OCI-LY1 (cell line): ENCODE measurements at regions not wholly inside any gene's neighbourhood (a gene's known extent, or its start where the extent isn't known, plus 50 kb on each side); places are given as distances from the start of the nearest gene placed in this dataset.

Experiments used
- H2AFZ ChIP-seq: fragments of 200-600 bp; sonication (generic), shearing (Covaris generic); 2 replicates; pipeline ENCODE4 v1.6.0; 2014; ENCODE audit warnings: antibody characterized with exemption, mild to moderate bottlenecking, low read length
- H3F3A ChIP-seq: fragments of 200-600 bp; sonication (generic), shearing (Covaris generic); 2 replicates; pipeline ENCODE4 v1.6.0; 2014; ENCODE audit warnings: mild to moderate bottlenecking, antibody characterized with exemption, low read length, moderate library complexity; ENCODE audit not compliant: insufficient read depth
- H3K27ac ChIP-seq: fragments of 200-600 bp; sonication (generic); 2 replicates; pipeline ENCODE4 v1.5.1; 2014; ENCODE audit warnings: low read length, mixed run types, mild to moderate bottlenecking, low read depth; ENCODE audit not compliant: poor library complexity, severe bottlenecking
- H3K27me3 ChIP-seq: fragments of 200-600 bp; sonication (generic); 2 replicates; pipeline ENCODE4 v1.6.0; 2014; ENCODE audit warnings: antibody characterized with exemption, mild to moderate bottlenecking, low read length, moderate library complexity; ENCODE audit not compliant: insufficient read depth
- H3K36me3 ChIP-seq: fragments of 200-600 bp; sonication (generic); 2 replicates; pipeline ENCODE4 v1.6.1; 2014; ENCODE audit warnings: mild to moderate bottlenecking, antibody characterized with exemption, low read length, moderate library complexity, mixed read lengths; ENCODE audit not compliant: insufficient read depth
- H3K4me1 ChIP-seq: fragments of 200-600 bp; sonication (generic); 2 replicates; pipeline ENCODE4 v1.5.1; 2014; ENCODE audit warnings: mild to moderate bottlenecking, low read length, moderate library complexity; ENCODE audit not compliant: insufficient read depth, severe bottlenecking
- H3K4me2 ChIP-seq: fragments of 200-600 bp; sonication (generic), shearing (Covaris generic); 2 replicates; pipeline ENCODE4 v1.6.1; 2014; ENCODE audit warnings: low read length
- H3K4me3 ChIP-seq: fragments of 200-600 bp; sonication (generic); 2 replicates; pipeline ENCODE4 v1.5.1; 2014; ENCODE audit warnings: low read length, low read depth, mild to moderate bottlenecking, mixed read lengths; ENCODE audit not compliant: poor library complexity, severe bottlenecking
- H3K79me2 ChIP-seq: fragments of 200-600 bp; shearing (Covaris generic); 2 replicates; pipeline ENCODE4 v1.6.1; 2016; ENCODE audit warnings: mixed run types, low read length, mixed read lengths; ENCODE audit not compliant: insufficient read depth
- H3K9ac ChIP-seq: fragments of 200-600 bp; sonication (generic), shearing (Covaris generic); 2 replicates; pipeline ENCODE4 v1.6.1; 2014; ENCODE audit warnings: mild to moderate bottlenecking, low read length, mixed read lengths
- H3K9me2 ChIP-seq: fragments of 200-600 bp; sonication (generic), shearing (Covaris generic); 2 replicates; pipeline ENCODE4 v1.6.1; 2014; ENCODE audit warnings: low read depth, mild to moderate bottlenecking, low read length, mixed read lengths
- H3K9me3 ChIP-seq: fragments of 200-600 bp; shearing (Covaris generic); 2 replicates; pipeline ENCODE4 v1.6.1; 2014; ENCODE audit warnings: low read length, mixed read lengths
- H4K20me1 ChIP-seq: fragments of 200-600 bp; sonication (generic), shearing (Covaris generic); 2 replicates; pipeline ENCODE4 v1.6.0; 2016; ENCODE audit warnings: mild to moderate bottlenecking, low read length; ENCODE audit not compliant: insufficient read depth
- CTCF ChIP-seq: fragments of 200-600 bp; sonication (generic), shearing (Covaris generic); IDR thresholded peaks from 2 replicates; pipeline ENCODE4 v1.5.1; 2017; ENCODE audit warnings: mild to moderate bottlenecking, antibody characterized with exemption, low read length, moderate library complexity, mixed read lengths
- EZH2 ChIP-seq: fragments of 200-600 bp; sonication (generic), shearing (Covaris generic); IDR thresholded peaks from 2 replicates; pipeline ENCODE4 v1.8.0; 2017; ENCODE audit warnings: borderline replicate concordance, mixed run types, mild to moderate bottlenecking, antibody characterized with exemption, low read length, moderate library complexity, mixed read lengths

GRCh38 chr20:22180244-22180643, 404.1 kb downstream of the FOXA2 start:
- H3K9ac ChIP-seq, result no peak overlapping the region
- no peak overlapping the region for H2AFZ ChIP-seq
- H3K4me1 ChIP-seq, result no peaks in the 10 kb centered on the region
- H3K4me2 ChIP-seq, result no peak overlapping the region
- no peaks in the 10 kb centered on the region for H3K9me3 ChIP-seq
- no peak overlapping the region for H3K4me3 ChIP-seq
- TF ChIP-seq EZH2 (no peak), CTCF (peak; percentile 59)
- no peaks in the 10 kb centered on the region for H3K27me3 ChIP-seq
- no peaks in the 10 kb centered on the region for H3K9me2 ChIP-seq
- no peak overlapping the region for H3K27ac ChIP-seq
- no peaks in the 10 kb centered on the region for H3K36me3 ChIP-seq
- no peaks in the 10 kb centered on the region for H3F3A ChIP-seq
- no peaks in the 10 kb centered on the region for H3K79me2 ChIP-seq
- no peaks in the 10 kb centered on the region for H4K20me1 ChIP-seq

GRCh38 chr20:22160101-22160652, 424.2 kb downstream of the FOXA2 start:
- TF ChIP-seq EZH2, result no peak
- TF ChIP-seq CTCF, result no peak
- no peak overlapping the region for H3K9ac ChIP-seq
- no peak overlapping the region for H3K27ac ChIP-seq

GRCh38 chr20:22159276-22159675, 425.1 kb downstream of the FOXA2 start:
- no peak overlapping the region for H3K9ac ChIP-seq
- H4K20me1 ChIP-seq, result no peaks in the 10 kb centered on the region
- H3K36me3 ChIP-seq, result no peaks in the 10 kb centered on the region
- H3K4me2 ChIP-seq, result no peak overlapping the region
- H3K4me1 ChIP-seq, result no peaks in the 10 kb centered on the region
- no peak overlapping the region for H3K4me3 ChIP-seq
- H3K9me2 ChIP-seq, result no peaks in the 10 kb centered on the region
- H2AFZ ChIP-seq, result no peak overlapping the region
- H3K27me3 ChIP-seq, result no peaks in the 10 kb centered on the region
- TF ChIP-seq CTCF, result no peak
- no peak for TF ChIP-seq EZH2
- no peaks in the 10 kb centered on the region for H3K9me3 ChIP-seq
- H3K27ac ChIP-seq, result no peak overlapping the region
- no peaks in the 10 kb centered on the region for H3F3A ChIP-seq
- no peaks in the 10 kb centered on the region for H3K79me2 ChIP-seq

More at GRCh38 chr20:22160101-22160652, 424.2 kb downstream of the FOXA2 start:
- Histone ChIP-seq H3K79me2 (no peaks in the 10 kb centered on the region), H3K9me3 (no peaks in the 10 kb centered on the region), H3K4me1 (no peaks in the 10 kb centered on the region), H2AFZ (no peak overlapping the region), H4K20me1 (no peaks in the 10 kb centered on the region), H3K4me3 (no peak overlapping the region), H3K9me2 (no peaks in the 10 kb centered on the region), H3K36me3 (no peaks in the 10 kb centered on the region), H3K4me2 (no peak overlapping the region), H3F3A (no peaks in the 10 kb centered on the region), H3K27me3 (no peaks in the 10 kb centered on the region)
